Ishikawa (cell line): ENCODE measurements at regions not wholly inside any gene's neighbourhood (a gene's known extent, or its start where the extent isn't known, plus 50 kb on each side); places are given as distances from the start of the nearest gene placed in this dataset.

Source experiments
- CEBPB ChIP-seq: IDR thresholded peaks from 2 replicates; pipeline ENCODE4 v1.6.1; 2012
- CREB1 ChIP-seq: IDR thresholded peaks from 2 replicates; pipeline ENCODE4 v1.6.1; 2012; ENCODE audit warnings: low read depth
- EGR1 ChIP-seq: IDR thresholded peaks from 2 replicates; pipeline ENCODE4 v1.6.1; 2012
- EP300 ChIP-seq: IDR thresholded peaks from 2 replicates; pipeline ENCODE4 v1.6.1; 2012; ENCODE audit warnings: borderline replicate concordance
- FOXM1 ChIP-seq: IDR thresholded peaks from 2 replicates; pipeline ENCODE4 v1.6.1; 2012; ENCODE audit warnings: low read depth, borderline replicate concordance
- MAX ChIP-seq: IDR thresholded peaks from 2 replicates; pipeline ENCODE4 v1.6.1; 2012
- NFIC ChIP-seq: IDR thresholded peaks from 2 replicates; pipeline ENCODE4 v1.6.1; 2012
- RAD21 ChIP-seq: IDR thresholded peaks from 2 replicates; pipeline ENCODE4 v1.6.1; 2012; ENCODE audit warnings: low read depth
- REST ChIP-seq: IDR thresholded peaks from 2 replicates; pipeline ENCODE4 v1.6.1; 2012; ENCODE audit warnings: low read depth, mild to moderate bottlenecking
- TAF1 ChIP-seq: IDR thresholded peaks from 2 replicates; pipeline ENCODE4 v1.6.1; 2012; ENCODE audit warnings: low read depth, mild to moderate bottlenecking
- TCF12 ChIP-seq: IDR thresholded peaks from 2 replicates; pipeline ENCODE4 v1.6.1; 2012; ENCODE audit warnings: low read depth
- TEAD4 ChIP-seq: IDR thresholded peaks from 2 replicates; pipeline ENCODE4 v1.6.1; 2012
- USF1 ChIP-seq: IDR thresholded peaks from 2 replicates; pipeline ENCODE4 v1.6.1; 2012
- YY1 ChIP-seq: IDR thresholded peaks from 2 replicates; pipeline ENCODE4 v1.6.1; 2012; ENCODE audit warnings: low read depth
- ZBTB7A ChIP-seq: IDR thresholded peaks from 2 replicates; pipeline ENCODE4 v1.6.1; 2012; ENCODE audit warnings: low read depth

- TF ChIP-seq TAF1 (no peak), CEBPB (no peak), EGR1 (no peak), CREB1 (no peak), RAD21 (no peak), FOXM1 (no peak), YY1 (no peak)
These were observed 52.9 kb upstream of the HDDC2 start for GRCh38 chr6:125354649-125355048.

- TF ChIP-seq RAD21 (no peak), FOXM1 (no peak), TAF1 (no peak), TEAD4 (no peak), EP300 (no peak), REST (no peak), ZBTB7A (no peak), CREB1 (no peak), CEBPB (no peak), EGR1 (no peak), YY1 (no peak), MAX (no peak), TCF12 (no peak), USF1 (no peak), NFIC (no peak)
These were observed 55.1 kb upstream of the HDDC2 start for GRCh38 chr6:125356884-125357283.

- no peak for TF ChIP-seq CEBPB
- no peak for TF ChIP-seq RAD21
- TF ChIP-seq EP300: no peak
- no peak for TF ChIP-seq MAX
- no peak for TF ChIP-seq ZBTB7A
- TF ChIP-seq NFIC: no peak
- TF ChIP-seq CREB1: no peak
- no peak for TF ChIP-seq USF1
- TF ChIP-seq REST: no peak
- TF ChIP-seq FOXM1: no peak
- TF ChIP-seq TAF1: no peak
- TF ChIP-seq EGR1: no peak
- no peak for TF ChIP-seq TCF12
These were observed 55.9 kb upstream of the HDDC2 start for GRCh38 chr6:125357515-125358256.

GRCh38 chr6:125358898-125359297, 57.1 kb upstream of the HDDC2 start:
- TF ChIP-seq REST (no peak), YY1 (no peak), FOXM1 (no peak), TAF1 (no peak), USF1 (no peak), TEAD4 (no peak), CREB1 (no peak), MAX (no peak), EGR1 (no peak), ZBTB7A (no peak), TCF12 (no peak), RAD21 (no peak), EP300 (no peak), NFIC (no peak), CEBPB (no peak)
